SK-N-SH (cell line): ENCODE measurements at regions not wholly inside any gene's neighbourhood (a gene's known extent, or its start where the extent isn't known, plus 50 kb on each side); places are given as distances from the start of the nearest gene placed in this dataset.

Source experiments
- CTCF ChIA-PET: fragments of 300-600, 350-600 bp; formaldehyde crosslinking; extraction: SDS; loops from one replicate; lab custom pipeline; 2021; lab: Yijun Ruan, JAX
- POLR2A ChIA-PET: fragments of 350-600 bp; sonication (Branson Sonifier 250); formaldehyde crosslinking; extraction: SDS; loops from one replicate; lab custom pipeline; 2020; ENCODE audit warnings: antibody characterized with exemption, inconsistent platforms; lab: Yijun Ruan, JAX
- DNase-seq: peaks from one replicate; pipeline ENCODE4 v3.0.0; 2012
- H2AFZ ChIP-seq: fragments of 200-600 bp; sonication (generic); 2 replicates; pipeline ENCODE4 v1.8.1; 2016; ENCODE audit warnings: antibody characterized with exemption, mild to moderate bottlenecking, low read depth
- H3F3A ChIP-seq: fragments of 200-600 bp; sonication (generic); replicated peaks from 2 replicates; pipeline ENCODE3; 2016; ENCODE audit warnings: antibody characterized with exemption, mild to moderate bottlenecking; ENCODE audit not compliant: insufficient read depth
- H3K27ac ChIP-seq, 2 experiments: fragments of 200-500 bp in 1 of 2; fragments of 200-600 bp in 1 of 2; sonication (Bioruptor generic) in 1 of 2; sonication (generic), shearing (Covaris generic) in 1 of 2; 2 replicates each; pipeline versions ENCODE4 v1.5.1 to v1.6.1; 2014 to 2016; ENCODE audit warnings: low read depth in 2 of 2, inconsistent platforms in 1 of 2, low read length in 1 of 2, mild to moderate bottlenecking in 1 of 2, mixed read lengths in 1 of 2
- H3K27me3 ChIP-seq: fragments of 200-600 bp; sonication (generic), shearing (Covaris generic); 2 replicates; pipeline ENCODE4 v1.6.1; 2016; ENCODE audit warnings: mixed run types; ENCODE audit not compliant: insufficient read depth
- H3K36me3 ChIP-seq, 2 experiments: fragments of 200-500 bp in 1 of 2; fragments of 200-600 bp in 1 of 2; sonication (Bioruptor generic) in 1 of 2; sonication (generic) in 1 of 2; replicated peaks in 1 of 2; 2 replicates each; pipeline versions ENCODE3 to v1.5.1; 2014 to 2016; ENCODE audit warnings: low read length in 1 of 2, mild to moderate bottlenecking in 1 of 2; ENCODE audit not compliant: insufficient read depth in 2 of 2, control insufficient read depth in 1 of 2
- H3K4me1 ChIP-seq, 2 experiments: fragments of 200-500 bp in 1 of 2; fragments of 200-600 bp in 1 of 2; sonication (Bioruptor generic) in 1 of 2; sonication (generic), shearing (Covaris generic) in 1 of 2; 2 replicates each; pipeline versions ENCODE4 v1.5.1 to v1.6.1; 2014 to 2016; ENCODE audit warnings: low read depth in 1 of 2, low read length in 1 of 2, mixed run types in 1 of 2; ENCODE audit not compliant: insufficient read depth in 2 of 2, control insufficient read depth in 1 of 2
- H3K4me2 ChIP-seq: fragments of 200-600 bp; sonication (generic), shearing (Covaris generic); 2 replicates; pipeline ENCODE4 v1.6.1; 2017; ENCODE audit warnings: mixed run types
- H3K4me3 ChIP-seq, 2 experiments: fragments of 200-500 bp in 1 of 2; fragments of 200-600 bp in 1 of 2; sonication (Bioruptor generic) in 1 of 2; sonication (generic), shearing (Covaris generic) in 1 of 2; 2 replicates each; pipeline versions ENCODE4 v1.5.1 to v1.8.1; 2014 to 2016; ENCODE audit warnings: low read depth in 2 of 2, inconsistent platforms in 1 of 2, low read length in 1 of 2, mild to moderate bottlenecking in 1 of 2, mixed read lengths in 1 of 2, moderate library complexity in 1 of 2
- H3K79me2 ChIP-seq: fragments of 200-600 bp; sonication (generic); 2 replicates; pipeline ENCODE4 v1.8.1; 2017; ENCODE audit warnings: mild to moderate bottlenecking; ENCODE audit not compliant: insufficient read depth
- H3K9ac ChIP-seq: fragments of 200-600 bp; sonication (generic); 2 replicates; pipeline ENCODE4 v1.6.1; 2017; ENCODE audit warnings: mixed run types
- H3K9me2 ChIP-seq: fragments of 200-600 bp; sonication (generic); 2 replicates; pipeline ENCODE4 v1.6.1; 2017; ENCODE audit warnings: mixed run types
- H3K9me3 ChIP-seq: fragments of 200-600 bp; sonication (generic); 2 replicates; pipeline ENCODE4 v1.6.1; 2017; ENCODE audit warnings: mixed run types, mild to moderate bottlenecking, moderate library complexity
- H4K20me1 ChIP-seq: fragments of 200-600 bp; sonication (generic); 2 replicates; pipeline ENCODE4 v1.6.1; 2017; ENCODE audit warnings: mild to moderate bottlenecking, mixed run types; ENCODE audit not compliant: insufficient read depth
- EP300 ChIP-seq, 2 experiments: IDR thresholded peaks; 2 replicates each; pipeline versions ENCODE4 v1.4.0 to v1.6.1; 2012; ENCODE audit warnings: borderline replicate concordance in 1 of 2, low read depth in 1 of 2, low read length in 1 of 2
- EZH2phosphoT487 ChIP-seq: fragments of 200-600 bp; sonication (generic); IDR thresholded peaks from 2 replicates; pipeline ENCODE4 v1.6.1; 2017; ENCODE audit warnings: low read depth, mixed run types, mild to moderate bottlenecking, antibody characterized with exemption, moderate library complexity, borderline replicate concordance
- FOXM1 ChIP-seq: IDR thresholded peaks from 2 replicates; pipeline ENCODE4 v1.4.0; 2012; ENCODE audit warnings: low read depth, mild to moderate bottlenecking
- GABPA ChIP-seq: IDR thresholded peaks from 2 replicates; pipeline ENCODE4 v1.4.0; 2012; ENCODE audit warnings: low read depth, mild to moderate bottlenecking
- NFIC ChIP-seq: IDR thresholded peaks from 2 replicates; pipeline ENCODE4 v1.4.0; 2012; ENCODE audit warnings: borderline replicate concordance
- RAD21 ChIP-seq: IDR thresholded peaks from 2 replicates; pipeline ENCODE4 v1.6.1; 2012; ENCODE audit warnings: mild to moderate bottlenecking, low read length
- RCOR1 ChIP-seq: fragments of 150-350 bp; IDR thresholded peaks from 2 replicates; pipeline ENCODE4 v1.6.1; 2017; ENCODE audit warnings: antibody characterized with exemption, low read length
- RFX5 ChIP-seq: IDR thresholded peaks from 2 replicates; pipeline ENCODE4 v1.6.1; 2012; ENCODE audit warnings: mild to moderate bottlenecking, improper control_type of control experiment, low read length
- SMC3 ChIP-seq: IDR thresholded peaks from 2 replicates; pipeline ENCODE4 v1.6.1; 2012; ENCODE audit warnings: low read depth, low read length, improper control_type of control experiment
- TEAD4 ChIP-seq: IDR thresholded peaks from 2 replicates; pipeline ENCODE4 v1.4.0; 2012; ENCODE audit warnings: mild to moderate bottlenecking, borderline replicate concordance; ENCODE audit not compliant: insufficient read depth
- USF2 ChIP-seq: fragments of 150-350 bp; IDR thresholded peaks from 2 replicates; pipeline ENCODE4 v1.6.1; 2017; ENCODE audit warnings: antibody characterized with exemption, low read length, low read depth, borderline replicate concordance
- YY1 ChIP-seq: IDR thresholded peaks from 2 replicates; pipeline ENCODE4 v1.4.0; 2012; ENCODE audit warnings: low read depth, mild to moderate bottlenecking
- ZBTB33 ChIP-seq: IDR thresholded peaks from 2 replicates; pipeline ENCODE4 v1.4.0; 2012; ENCODE audit warnings: low read depth, borderline replicate concordance
- WGBS: methylation state at CpG from one replicate; pipeline ENCODE4 v1.1.6; 2017; ENCODE audit warnings: low lambda C conversion rate; 5-methylcytosine and 5-hydroxymethylcytosine counted together
- TF ChIP-seq, protein P1 (sequence below): IDR thresholded peaks from 2 replicates; pipeline ENCODE4 v1.4.0; 2012; ENCODE audit warnings: low read depth

DNA sequence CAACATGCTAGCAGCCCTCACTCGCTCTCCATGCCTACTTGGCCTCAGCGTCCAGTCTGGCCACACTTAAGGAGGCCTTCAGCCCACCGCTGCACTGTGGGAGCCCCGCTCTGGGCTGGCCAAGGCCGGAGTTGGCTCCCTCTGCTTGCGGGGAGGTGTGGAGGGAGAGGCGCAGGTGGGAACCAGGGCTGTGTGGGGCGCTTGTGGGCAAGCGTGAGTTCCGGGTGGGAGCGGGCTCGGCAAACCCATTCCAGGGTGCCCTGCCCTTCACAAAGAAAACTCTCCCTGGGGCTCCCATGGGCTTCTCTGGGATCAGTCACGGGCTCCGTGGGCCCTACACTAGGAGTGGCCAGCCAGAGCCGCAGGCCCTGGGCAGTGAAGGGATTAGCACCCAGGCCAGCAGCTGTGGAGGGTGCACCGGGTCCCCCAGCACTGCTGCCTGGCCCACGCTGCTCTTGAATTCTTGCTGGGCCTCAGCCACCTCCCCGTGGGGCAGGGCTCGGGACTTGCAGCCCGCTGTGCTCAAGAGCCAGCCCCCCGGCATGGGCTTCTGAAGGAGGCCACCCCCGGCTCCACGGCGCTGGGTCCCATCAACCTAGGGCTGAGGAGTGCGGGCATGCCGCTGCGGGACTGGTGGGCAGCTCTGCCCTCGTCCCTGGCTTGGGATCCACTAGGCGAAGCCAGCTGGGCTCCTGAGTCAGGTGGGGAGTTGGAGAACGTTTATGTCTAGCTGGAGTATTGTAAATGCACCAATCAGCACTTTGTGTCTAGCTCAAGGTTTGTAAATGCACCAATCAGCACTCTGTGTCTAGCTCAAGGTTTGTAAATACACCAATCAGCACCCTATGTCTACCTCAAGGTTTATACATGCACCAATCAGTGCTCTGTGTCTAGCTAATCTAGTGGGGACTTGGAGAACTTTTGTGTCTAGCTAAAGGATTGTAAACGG lies 273.6 kb upstream of the SULF2 start:
- Histone ChIP-seq H3K4me3 (no peak overlapping the region), H3K27me3 (no peaks in the 10 kb centered on the region), H3K4me2 (no peak overlapping the region), H3K9me3 (no peaks in the 10 kb centered on the region), H3K4me1 (no peaks in the 10 kb centered on the region), H3K79me2 (no peaks in the 10 kb centered on the region), H3K27ac (no peak overlapping the region), H3K9me2 (no peaks in the 10 kb centered on the region), H4K20me1 (no peaks in the 10 kb centered on the region), H3K36me3 (no peaks in the 10 kb centered on the region), H3K9ac (no peak overlapping the region), H3F3A (no peaks in the 10 kb centered on the region), H2AFZ (no peak overlapping the region)
- 39% methylated on average over 9 of the region's 31 CpGs for WGBS
- TF ChIP-seq, protein P1, sequence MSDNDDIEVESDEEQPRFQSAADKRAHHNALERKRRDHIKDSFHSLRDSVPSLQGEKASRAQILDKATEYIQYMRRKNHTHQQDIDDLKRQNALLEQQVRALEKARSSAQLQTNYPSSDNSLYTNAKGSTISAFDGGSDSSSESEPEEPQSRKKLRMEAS = no peak
- no peak for TF ChIP-seq GABPA
- no peak for TF ChIP-seq FOXM1
- TF ChIP-seq NFIC = no peak
- no peak for TF ChIP-seq EP300 (IDR thresholded peaks at IDR 0.05; ENCODE audit: borderline replicate concordance in 1 of 2, low read depth in 1 of 2, low read length in 1 of 2)
- no peak for TF ChIP-seq SMC3
- no peak for TF ChIP-seq EZH2phosphoT487
- TF ChIP-seq RCOR1 = no peak
- no peak for TF ChIP-seq TEAD4
- no peak for TF ChIP-seq ZBTB33
- no peak for TF ChIP-seq RAD21
- no peak for TF ChIP-seq RFX5
- TF ChIP-seq YY1 = no peak
- CTCF ChIA-PET = interaction anchor here (0.9 to 2.1 kb wide), 2 partner anchors 11 to 76 kb away, joined by 3 to 4 read pairs; no protein-coding TSS in a partner anchor
- POLR2A ChIA-PET = no interaction called here
- no peak for DNase-seq

DNA sequence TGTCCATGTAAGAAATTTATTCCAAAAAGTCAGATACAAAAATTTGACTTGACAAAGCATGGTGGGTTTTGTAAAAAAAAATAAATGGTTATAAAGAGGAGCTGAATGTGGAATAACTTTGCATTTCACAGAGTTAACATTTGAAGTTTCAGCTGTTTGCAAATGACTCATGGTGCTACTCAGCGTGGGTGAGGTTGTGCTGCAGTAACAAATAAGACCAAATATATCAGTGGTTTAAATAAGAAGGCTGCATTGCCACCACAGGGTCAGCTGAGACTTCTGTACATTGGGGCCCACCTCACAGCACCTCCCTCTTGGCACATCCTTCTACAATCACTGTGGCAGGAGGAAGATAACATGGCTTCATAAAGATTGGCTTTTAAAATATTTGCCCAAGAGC lies 272.5 kb upstream of the SULF2 start:
- H2AFZ ChIP-seq = no peak overlapping the region
- no peaks in the 10 kb centered on the region for H3K9me2 ChIP-seq
- H3K9me3 ChIP-seq = no peaks in the 10 kb centered on the region
- H3K79me2 ChIP-seq = no peaks in the 10 kb centered on the region
- H4K20me1 ChIP-seq = no peaks in the 10 kb centered on the region
- TF ChIP-seq USF2 = no peak
- TF ChIP-seq RAD21 = no peak
- no peak for TF ChIP-seq EP300 (IDR thresholded peaks at IDR 0.05; ENCODE audit: borderline replicate concordance in 1 of 2, low read depth in 1 of 2, low read length in 1 of 2)
- TF ChIP-seq, protein P1 = no peak
- H3K27me3 ChIP-seq = no peaks in the 10 kb centered on the region
- H3F3A ChIP-seq = no peaks in the 10 kb centered on the region
- no peak overlapping the region for H3K27ac ChIP-seq
- no peaks in the 10 kb centered on the region for H3K36me3 ChIP-seq
- POLR2A ChIA-PET = no interaction called here
- CTCF ChIA-PET = no interaction called here
- H3K4me3 ChIP-seq = no peak overlapping the region
- DNase-seq = no peak
- H3K4me1 ChIP-seq = peaks cover 0 to 4% of the 10 kb centered on the region in 2 experiments; a peak in 1 of 4 replicates
- 7% methylated on average over 1 of the region's 1 CpG for WGBS
- no peak overlapping the region for H3K4me2 ChIP-seq
- no peak overlapping the region for H3K9ac ChIP-seq
